ENCODE measurements at regions not wholly inside any gene's neighbourhood (a gene's known extent, or its start where the extent isn't known, plus 50 kb on each side); places are given as distances from the start of the nearest gene placed in this dataset.

DNA sequence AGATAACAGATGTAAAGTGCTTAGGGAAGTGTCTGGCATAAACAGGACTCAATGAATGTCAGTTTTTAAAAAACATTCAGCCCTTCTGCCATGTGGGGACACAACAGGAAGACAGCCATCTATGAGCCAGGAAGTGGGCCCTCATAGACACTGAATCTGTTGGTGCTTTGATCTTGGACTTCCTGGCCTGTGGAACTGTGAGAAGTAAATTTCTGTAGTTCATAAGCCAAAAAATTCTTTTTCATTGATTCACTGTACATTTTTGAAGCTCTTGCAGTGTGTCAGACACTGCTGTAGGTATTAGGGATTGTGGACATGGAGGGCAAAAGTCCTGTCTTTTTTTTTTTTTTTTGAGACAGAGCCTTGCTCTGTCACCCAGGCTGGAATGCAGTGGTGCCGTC lies 188.6 kb downstream of the HIPK3 start:
- no peaks in the 10 kb centered on the region for H3K4me1 ChIP-seq
- H3K9me3 ChIP-seq, result no peaks in the 10 kb centered on the region
- 83 to 94% methylated on average over 1 of the region's 1 CpG for WGBS, 2 donors
- no peak overlapping the region for H3K27ac ChIP-seq
- no peaks in the 10 kb centered on the region for H3K27me3 ChIP-seq
- FAIRE-seq (no peak), ATAC-seq (peak in 1 of 4 donors; percentile 18), DNase-seq (no peak)
- intact Hi-C loops (cut with DNase I), result no loop called here
- no peak overlapping the region for H3K4me3 ChIP-seq
- H3K36me3 ChIP-seq, result no peaks in the 10 kb centered on the region
- TF ChIP-seq, protein P1, sequence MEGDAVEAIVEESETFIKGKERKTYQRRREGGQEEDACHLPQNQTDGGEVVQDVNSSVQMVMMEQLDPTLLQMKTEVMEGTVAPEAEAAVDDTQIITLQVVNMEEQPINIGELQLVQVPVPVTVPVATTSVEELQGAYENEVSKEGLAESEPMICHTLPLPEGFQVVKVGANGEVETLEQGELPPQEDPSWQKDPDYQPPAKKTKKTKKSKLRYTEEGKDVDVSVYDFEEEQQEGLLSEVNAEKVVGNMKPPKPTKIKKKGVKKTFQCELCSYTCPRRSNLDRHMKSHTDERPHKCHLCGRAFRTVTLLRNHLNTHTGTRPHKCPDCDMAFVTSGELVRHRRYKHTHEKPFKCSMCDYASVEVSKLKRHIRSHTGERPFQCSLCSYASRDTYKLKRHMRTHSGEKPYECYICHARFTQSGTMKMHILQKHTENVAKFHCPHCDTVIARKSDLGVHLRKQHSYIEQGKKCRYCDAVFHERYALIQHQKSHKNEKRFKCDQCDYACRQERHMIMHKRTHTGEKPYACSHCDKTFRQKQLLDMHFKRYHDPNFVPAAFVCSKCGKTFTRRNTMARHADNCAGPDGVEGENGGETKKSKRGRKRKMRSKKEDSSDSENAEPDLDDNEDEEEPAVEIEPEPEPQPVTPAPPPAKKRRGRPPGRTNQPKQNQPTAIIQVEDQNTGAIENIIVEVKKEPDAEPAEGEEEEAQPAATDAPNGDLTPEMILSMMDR (IDR thresholded peaks at IDR 0.05), result no peak

DNA sequence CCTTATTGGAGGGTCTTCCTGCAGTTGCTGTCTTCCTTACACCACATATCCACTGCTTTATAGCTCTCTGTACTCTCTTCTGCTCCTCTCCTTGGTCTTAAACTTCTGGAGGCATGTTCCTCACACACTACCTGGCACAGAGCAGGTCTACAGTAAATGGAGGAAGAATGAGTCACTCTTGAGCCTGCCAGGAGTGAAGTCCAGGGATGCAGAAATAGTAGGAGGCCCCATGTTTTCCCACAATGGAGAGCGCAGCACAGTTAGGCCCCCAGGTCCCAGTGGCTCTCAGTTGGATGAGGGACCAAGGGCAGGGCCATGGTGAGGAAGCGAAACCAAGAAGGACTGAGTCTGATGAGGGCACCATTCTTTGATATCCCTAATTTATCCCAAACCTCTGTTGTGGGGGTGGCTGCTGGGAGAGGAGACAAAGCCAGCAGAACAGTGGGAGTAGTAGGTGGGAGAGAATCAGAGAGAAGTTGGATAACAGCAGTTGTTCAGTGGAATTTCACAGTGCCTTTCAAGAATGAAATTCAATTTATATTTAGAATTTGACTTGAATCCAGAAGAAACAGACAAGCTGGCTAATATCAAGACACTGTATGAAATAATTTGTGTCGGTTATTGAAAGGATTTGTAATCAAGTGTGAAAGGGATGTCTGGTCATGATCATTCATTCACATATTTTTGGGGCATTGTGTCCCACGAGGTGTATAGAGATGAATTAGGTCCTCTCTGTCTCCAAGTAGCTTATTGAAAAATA lies 187.8 kb downstream of the HIPK3 start:
- no peak for ATAC-seq
- WGBS, 2 donors, result 80 to 84% methylated on average over 4 of the region's 4 CpGs
- H3K27ac ChIP-seq, result no peak overlapping the region
- no peaks in the 10 kb centered on the region for H3K9me3 ChIP-seq
- no peaks in the 10 kb centered on the region for H3K4me1 ChIP-seq
- TF ChIP-seq, protein P1 (IDR thresholded peaks at IDR 0.05), result no peak
- H3K36me3 ChIP-seq, result no peaks in the 10 kb centered on the region
- intact Hi-C loops (cut with DNase I), result no loop called here
- no peak for FAIRE-seq
- no peak for DNase-seq
- H3K4me3 ChIP-seq, result no peak overlapping the region
- H3K27me3 ChIP-seq, result no peaks in the 10 kb centered on the region

DNA sequence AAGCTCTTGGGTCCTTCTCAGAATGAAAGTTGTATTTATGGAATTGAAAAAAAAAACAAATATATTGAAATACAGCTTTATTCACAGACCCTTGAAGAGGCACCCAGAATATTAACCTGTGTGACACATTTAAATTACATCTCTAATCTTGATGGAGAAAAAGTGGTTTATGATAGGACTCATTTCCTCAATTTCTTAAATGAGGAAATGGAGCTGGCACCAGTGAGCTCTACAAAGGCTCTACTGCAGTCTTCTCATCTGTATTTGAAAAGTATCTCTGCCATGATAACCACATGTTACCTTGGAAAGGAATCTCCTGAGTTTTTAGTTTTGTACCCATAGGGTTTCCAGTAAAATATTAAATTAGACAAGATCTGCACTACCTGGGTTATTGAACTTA lies 186.5 kb downstream of the HIPK3 start:
- ATAC-seq (no peak), FAIRE-seq (no peak), DNase-seq (no peak)
- H3K4me1 ChIP-seq, result no peaks in the 10 kb centered on the region
- TF ChIP-seq, protein P1 (IDR thresholded peaks at IDR 0.05), result no peak
- H3K4me3 ChIP-seq, result no peak overlapping the region
- no peaks in the 10 kb centered on the region for H3K9me3 ChIP-seq
- H3K27me3 ChIP-seq, result no peaks in the 10 kb centered on the region
- no peak overlapping the region for H3K27ac ChIP-seq
- intact Hi-C loops (cut with DNase I), result no loop called here
- no peaks in the 10 kb centered on the region for H3K36me3 ChIP-seq

DNA sequence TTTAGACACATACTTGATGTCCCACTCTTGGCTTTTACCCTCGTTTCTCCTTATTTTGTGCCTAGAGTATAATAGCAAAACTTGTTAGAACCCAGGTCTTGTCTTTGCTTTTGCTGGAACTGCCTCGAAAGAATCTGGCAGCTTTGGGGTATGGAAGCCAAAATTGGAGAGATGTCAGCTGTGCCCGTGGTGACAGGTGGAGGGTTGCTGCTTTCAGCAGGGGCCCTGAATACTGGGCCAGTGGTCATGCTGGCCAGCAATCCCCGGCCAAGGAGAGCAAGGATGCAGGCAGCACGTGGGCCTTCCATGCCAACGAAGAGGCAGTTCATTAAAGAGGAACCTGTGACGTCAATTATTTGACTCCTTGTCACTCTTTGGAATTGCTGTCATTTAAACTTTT lies 181.1 kb downstream of the HIPK3 start:
- Histone ChIP-seq H3K36me3 (no peaks in the 10 kb centered on the region), H3K9me3 (no peaks in the 10 kb centered on the region), H3K4me3 (no peak overlapping the region), H3K4me1 (no peaks in the 10 kb centered on the region), H3K27ac (no peak overlapping the region), H3K27me3 (no peaks in the 10 kb centered on the region)
- 74 to 75% methylated on average over 7 of the region's 7 CpGs for WGBS, 2 donors
- FAIRE-seq (no peak), DNase-seq (no peak), ATAC-seq (no peak)
- TF ChIP-seq, protein P1 (IDR thresholded peaks at IDR 0.05), result no peak
- intact Hi-C loops (cut with DNase I), result no loop called here

DNA sequence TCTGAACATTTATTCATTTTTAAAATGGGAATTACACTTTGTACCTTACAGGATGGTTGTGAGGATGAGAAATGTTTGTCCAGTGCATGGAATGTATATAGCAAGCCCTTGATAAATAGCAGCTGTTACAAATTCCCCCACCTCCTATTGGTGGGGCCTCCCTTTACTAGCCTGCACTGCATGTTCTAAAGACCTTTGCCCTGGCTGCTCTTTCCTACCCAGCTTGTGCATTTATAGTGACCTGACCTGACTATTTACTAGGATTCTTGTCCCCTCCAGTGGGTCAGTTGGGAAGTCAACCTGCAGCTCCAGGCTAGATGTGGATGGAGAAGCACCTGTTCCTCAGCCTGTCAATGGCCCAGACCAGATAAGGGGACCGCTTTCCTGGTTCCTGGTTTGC lies 180.3 kb downstream of the HIPK3 start:
- no peak for DNase-seq
- Histone ChIP-seq H3K27ac (no peak overlapping the region), H3K9me3 (no peaks in the 10 kb centered on the region), H3K4me1 (no peaks in the 10 kb centered on the region), H3K4me3 (no peak overlapping the region), H3K27me3 (no peaks in the 10 kb centered on the region), H3K36me3 (no peaks in the 10 kb centered on the region)
- intact Hi-C loops (cut with DNase I), result no loop called here
- no peak for FAIRE-seq
- TF ChIP-seq, protein P1 (IDR thresholded peaks at IDR 0.05), result no peak
- ATAC-seq, result no peak
- 73 to 91% methylated on average over 1 of the region's 1 CpG for WGBS, 2 donors

Data from pancreas (tissue), 10 donors.